Fibroblast of skin of scalp (primary cell): ENCODE measurements at regions not wholly inside any gene's neighbourhood (a gene's known extent, or its start where the extent isn't known, plus 50 kb on each side); places are given as distances from the start of the nearest gene placed in this dataset.

Experiments used
- DNase-seq: peaks from one replicate; pipeline ENCODE4 v3.0.0-alpha.2; 2013

GRCh38 chr18:38032516-38032915 lies 466.9 kb upstream of the CELF4 start:
- no peak for DNase-seq

- no peak for DNase-seq
These were observed 463.3 kb upstream of the CELF4 start for GRCh38 chr18:38028946-38029345.

GRCh38 chr18:38025433-38026038 lies 459.9 kb upstream of the CELF4 start:
- DNase-seq, result peak; percentile 4

- DNase-seq, result no peak
These were observed 458.3 kb upstream of the CELF4 start for GRCh38 chr18:38023871-38024270.

GRCh38 chr18:38022234-38022633 lies 456.6 kb upstream of the CELF4 start:
- no peak for DNase-seq

- no peak for DNase-seq
These were observed 453.7 kb upstream of the CELF4 start for GRCh38 chr18:38019292-38019691.

- DNase-seq, result no peak
These were observed 445.6 kb upstream of the CELF4 start for GRCh38 chr18:38010971-38011857.

- no peak for DNase-seq
These were observed 444.4 kb upstream of the CELF4 start for GRCh38 chr18:38010037-38010436.

- no peak for DNase-seq
These were observed 443.7 kb upstream of the CELF4 start for GRCh38 chr18:38009320-38009719.

- DNase-seq, result no peak
These were observed 442.2 kb upstream of the CELF4 start for GRCh38 chr18:38007676-38008330.

GRCh38 chr18:38007026-38007425 lies 441.4 kb upstream of the CELF4 start:
- DNase-seq, result no peak

GRCh38 chr18:38006541-38006940 lies 440.9 kb upstream of the CELF4 start:
- DNase-seq, result no peak

- no peak for DNase-seq
These were observed 432.1 kb upstream of the CELF4 start for GRCh38 chr18:37997695-37998094.

- no peak for DNase-seq
These were observed 422.3 kb upstream of the CELF4 start for GRCh38 chr18:37987901-37988300.

GRCh38 chr18:37986665-37987064 lies 421.1 kb upstream of the CELF4 start:
- DNase-seq, result no peak

GRCh38 chr18:37985126-37985525 lies 419.5 kb upstream of the CELF4 start:
- DNase-seq, result no peak

GRCh38 chr18:37980556-37980955 lies 415.0 kb upstream of the CELF4 start:
- DNase-seq, result no peak

GRCh38 chr18:37975446-37975845 lies 409.8 kb upstream of the CELF4 start:
- no peak for DNase-seq

GRCh38 chr18:37967261-37967660 lies 401.7 kb upstream of the CELF4 start:
- no peak for DNase-seq

- DNase-seq, result no peak
These were observed 400.0 kb upstream of the CELF4 start for GRCh38 chr18:37965572-37965970.

GRCh38 chr18:37964885-37965571 lies 399.4 kb upstream of the CELF4 start:
- DNase-seq, result no peak

- DNase-seq, result no peak
These were observed 398.2 kb upstream of the CELF4 start for GRCh38 chr18:37963837-37964236.
